GM10266 (cell line): ENCODE measurements at regions not wholly inside any gene's neighbourhood (a gene's known extent, or its start where the extent isn't known, plus 50 kb on each side); places are given as distances from the start of the nearest gene placed in this dataset.

Source experiments
- DNase-seq: peaks from one replicate; pipeline ENCODE4 v3.0.0; 2012; ENCODE audit errors: extremely low spot score
- TF ChIP-seq, protein P1 (sequence below): IDR thresholded peaks from 2 replicates; pipeline ENCODE4 v1.5.1; 2012; ENCODE audit warnings: mild to moderate bottlenecking, low read depth; ENCODE audit not compliant: control insufficient read depth, insufficient read depth; ENCODE audit errors: missing control alignments

GRCh38 chr6:165969184-165969583 is 198.5 kb downstream of the TBXT start:
- TF ChIP-seq, protein P1, sequence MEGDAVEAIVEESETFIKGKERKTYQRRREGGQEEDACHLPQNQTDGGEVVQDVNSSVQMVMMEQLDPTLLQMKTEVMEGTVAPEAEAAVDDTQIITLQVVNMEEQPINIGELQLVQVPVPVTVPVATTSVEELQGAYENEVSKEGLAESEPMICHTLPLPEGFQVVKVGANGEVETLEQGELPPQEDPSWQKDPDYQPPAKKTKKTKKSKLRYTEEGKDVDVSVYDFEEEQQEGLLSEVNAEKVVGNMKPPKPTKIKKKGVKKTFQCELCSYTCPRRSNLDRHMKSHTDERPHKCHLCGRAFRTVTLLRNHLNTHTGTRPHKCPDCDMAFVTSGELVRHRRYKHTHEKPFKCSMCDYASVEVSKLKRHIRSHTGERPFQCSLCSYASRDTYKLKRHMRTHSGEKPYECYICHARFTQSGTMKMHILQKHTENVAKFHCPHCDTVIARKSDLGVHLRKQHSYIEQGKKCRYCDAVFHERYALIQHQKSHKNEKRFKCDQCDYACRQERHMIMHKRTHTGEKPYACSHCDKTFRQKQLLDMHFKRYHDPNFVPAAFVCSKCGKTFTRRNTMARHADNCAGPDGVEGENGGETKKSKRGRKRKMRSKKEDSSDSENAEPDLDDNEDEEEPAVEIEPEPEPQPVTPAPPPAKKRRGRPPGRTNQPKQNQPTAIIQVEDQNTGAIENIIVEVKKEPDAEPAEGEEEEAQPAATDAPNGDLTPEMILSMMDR: no peak
- DNase-seq: no peak

- no peak for DNase-seq
- TF ChIP-seq, protein P1: no peak
These were observed 199.2 kb downstream of the TBXT start for GRCh38 chr6:165968408-165968807.

GRCh38 chr6:165967810-165968407 is 199.7 kb downstream of the TBXT start:
- no peak for DNase-seq
- TF ChIP-seq, protein P1: no peak

GRCh38 chr6:165963750-165964149 is 203.9 kb downstream of the TBXT start:
- no peak for DNase-seq
- TF ChIP-seq, protein P1: no peak

DNA sequence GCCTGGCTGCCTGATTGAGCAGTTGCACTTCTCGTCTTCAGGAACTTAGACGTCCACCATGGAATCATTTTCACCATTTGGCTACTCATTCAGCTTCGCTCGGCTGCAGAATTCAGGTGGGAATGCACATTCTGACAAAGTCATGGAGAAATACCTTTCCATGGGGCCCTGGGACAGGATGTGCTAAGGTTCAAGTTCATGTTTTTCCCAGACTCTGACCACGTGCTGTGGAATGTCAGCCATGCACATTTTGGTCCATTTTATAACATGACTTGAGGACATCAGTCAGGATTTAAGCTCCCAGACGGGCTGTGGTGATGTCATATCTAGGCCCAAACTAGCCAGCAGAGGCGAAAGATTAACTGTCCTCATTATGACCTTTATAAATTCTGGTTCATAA is 205.3 kb downstream of the TBXT start:
- TF ChIP-seq, protein P1: no peak
- DNase-seq: no peak

DNA sequence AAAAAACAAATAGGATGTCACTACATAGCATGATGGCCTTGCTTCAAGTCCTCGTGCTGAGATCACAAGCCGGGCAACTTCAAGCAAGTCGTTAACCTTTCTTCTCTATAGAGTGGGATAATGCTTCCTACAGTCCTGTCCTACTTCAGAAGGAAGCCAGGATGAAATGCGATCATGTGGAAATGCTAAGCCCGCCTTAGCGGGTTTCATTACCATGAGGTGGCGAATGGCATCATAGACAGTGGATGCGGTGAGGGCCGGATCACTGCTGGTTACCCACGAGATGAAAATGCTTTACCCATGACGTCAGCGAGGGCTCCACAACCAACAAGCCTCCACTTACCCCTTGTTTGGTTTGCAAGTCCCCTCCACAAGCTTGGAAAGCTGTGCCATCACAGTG is 206.4 kb downstream of the TBXT start:
- no peak for DNase-seq
- TF ChIP-seq, protein P1: no peak

GRCh38 chr6:165960695-165961094 is 207.0 kb downstream of the TBXT start:
- TF ChIP-seq, protein P1: no peak
- DNase-seq: no peak
